ENCODE measurements at regions not wholly inside any gene's neighbourhood (a gene's known extent, or its start where the extent isn't known, plus 50 kb on each side); places are given as distances from the start of the nearest gene placed in this dataset.
A peak's percentile ranks its signal among the peaks of the same experiment; 100 is the strongest.

- dilution Hi-C loops (cut with MboI; ENCODE audit: extremely low pct_ligation_motif_present, low sequenced_read_pairs), result no loop called here
- Histone ChIP-seq H3K9ac (ENCODE audit: control insufficient read depth, extremely low read depth, insufficient read depth, low read length) (no peak overlapping the region), H4K20me1 (ENCODE audit: control insufficient read depth, extremely low read depth, insufficient read depth, low read length) (no peaks in the 10 kb centered on the region), H3K79me2 (ENCODE audit: control insufficient read depth, insufficient read depth, low read length) (no peaks in the 10 kb centered on the region), H3K27me3 (ENCODE audit: control insufficient read depth, extremely low read depth, insufficient read depth, low read length) (peaks cover 8% of the 10 kb centered on the region), H3K9me1 (ENCODE audit: control insufficient read depth, extremely low read depth, insufficient read depth, low read length) (no peaks in the 10 kb centered on the region), H3K9me3 (ENCODE audit: control insufficient read depth, low read depth, low read length) (no peaks in the 10 kb centered on the region), H3K4me3 (ENCODE audit: control insufficient read depth in 2 of 3, extremely low read depth in 1 of 3, insufficient read depth in 2 of 3, low read depth in 1 of 3, low read length in 3 of 3) (no peak overlapping the region), H3K4me1 (ENCODE audit: control insufficient read depth, extremely low read depth, insufficient read depth, low read length) (peaks cover 16% of the 10 kb centered on the region), H2AFZ (ENCODE audit: control insufficient read depth, low read length) (no peak overlapping the region), H3K4me2 (ENCODE audit: control insufficient read depth, extremely low read depth, insufficient read depth, low read depth, low read length) (peak overlapping the region; percentile 36), H3K36me3 (ENCODE audit: control insufficient read depth in 2 of 2, extremely low read depth in 1 of 2, insufficient read depth in 2 of 2, low read length in 2 of 2) (no peaks in the 10 kb centered on the region), H3K27ac (ENCODE audit: control insufficient read depth, insufficient read depth, low read length) (no peak overlapping the region)
- FAIRE-seq (no peak), DNase-seq (ENCODE audit: low read depth, low spot score) (no peak)
- no peak for TF ChIP-seq EZH2 (IDR thresholded peaks at IDR 0.05; ENCODE audit: low read length)
- TF ChIP-seq, protein P1, sequence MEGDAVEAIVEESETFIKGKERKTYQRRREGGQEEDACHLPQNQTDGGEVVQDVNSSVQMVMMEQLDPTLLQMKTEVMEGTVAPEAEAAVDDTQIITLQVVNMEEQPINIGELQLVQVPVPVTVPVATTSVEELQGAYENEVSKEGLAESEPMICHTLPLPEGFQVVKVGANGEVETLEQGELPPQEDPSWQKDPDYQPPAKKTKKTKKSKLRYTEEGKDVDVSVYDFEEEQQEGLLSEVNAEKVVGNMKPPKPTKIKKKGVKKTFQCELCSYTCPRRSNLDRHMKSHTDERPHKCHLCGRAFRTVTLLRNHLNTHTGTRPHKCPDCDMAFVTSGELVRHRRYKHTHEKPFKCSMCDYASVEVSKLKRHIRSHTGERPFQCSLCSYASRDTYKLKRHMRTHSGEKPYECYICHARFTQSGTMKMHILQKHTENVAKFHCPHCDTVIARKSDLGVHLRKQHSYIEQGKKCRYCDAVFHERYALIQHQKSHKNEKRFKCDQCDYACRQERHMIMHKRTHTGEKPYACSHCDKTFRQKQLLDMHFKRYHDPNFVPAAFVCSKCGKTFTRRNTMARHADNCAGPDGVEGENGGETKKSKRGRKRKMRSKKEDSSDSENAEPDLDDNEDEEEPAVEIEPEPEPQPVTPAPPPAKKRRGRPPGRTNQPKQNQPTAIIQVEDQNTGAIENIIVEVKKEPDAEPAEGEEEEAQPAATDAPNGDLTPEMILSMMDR (optimal IDR thresholded peaks at IDR 0.05 in 1 of 3, IDR thresholded peaks at IDR 0.05 in 1 of 3, conservative IDR thresholded peaks at IDR 0.05 in 1 of 3; ENCODE audit: extremely low read depth in 1 of 3, insufficient read depth in 2 of 3, low read length in 3 of 3), result no peak
Measured at GRCh38 chr10:118246332-118247295, 95.5 kb downstream of the FAM204A start.

GRCh38 chr10:118243907-118244306 is 98.2 kb downstream of the FAM204A start:
- peaks cover 11% of the 10 kb centered on the region for H3K27me3 ChIP-seq (ENCODE audit: control insufficient read depth, extremely low read depth, insufficient read depth, low read length)
- FAIRE-seq (no peak), DNase-seq (ENCODE audit: low read depth, low spot score) (no peak)
- no peak overlapping the region for H3K4me3 ChIP-seq (ENCODE audit: control insufficient read depth in 2 of 3, extremely low read depth in 1 of 3, insufficient read depth in 2 of 3, low read depth in 1 of 3, low read length in 3 of 3)
- H3K9me1 ChIP-seq (ENCODE audit: control insufficient read depth, extremely low read depth, insufficient read depth, low read length), result no peaks in the 10 kb centered on the region
- H3K9me3 ChIP-seq (ENCODE audit: control insufficient read depth, low read depth, low read length), result no peaks in the 10 kb centered on the region
- TF ChIP-seq EZH2 (IDR thresholded peaks at IDR 0.05; ENCODE audit: low read length), result no peak
- TF ChIP-seq, protein P1 (optimal IDR thresholded peaks at IDR 0.05 in 1 of 3, IDR thresholded peaks at IDR 0.05 in 1 of 3, conservative IDR thresholded peaks at IDR 0.05 in 1 of 3; ENCODE audit: extremely low read depth in 1 of 3, insufficient read depth in 2 of 3, low read length in 3 of 3), result no peak
- H3K9ac ChIP-seq (ENCODE audit: control insufficient read depth, extremely low read depth, insufficient read depth, low read length), result no peak overlapping the region
- no peaks in the 10 kb centered on the region for H3K79me2 ChIP-seq (ENCODE audit: control insufficient read depth, insufficient read depth, low read length)
- no peaks in the 10 kb centered on the region for H3K36me3 ChIP-seq (ENCODE audit: control insufficient read depth in 2 of 2, extremely low read depth in 1 of 2, insufficient read depth in 2 of 2, low read length in 2 of 2)
- H3K27ac ChIP-seq (ENCODE audit: control insufficient read depth, insufficient read depth, low read length), result no peak overlapping the region
- no peak overlapping the region for H3K4me2 ChIP-seq (ENCODE audit: control insufficient read depth, extremely low read depth, insufficient read depth, low read depth, low read length)
- no peak overlapping the region for H2AFZ ChIP-seq (ENCODE audit: control insufficient read depth, low read length)
- peaks cover 13% of the 10 kb centered on the region for H3K4me1 ChIP-seq (ENCODE audit: control insufficient read depth, extremely low read depth, insufficient read depth, low read length)
- dilution Hi-C loops (cut with MboI; ENCODE audit: extremely low pct_ligation_motif_present, low sequenced_read_pairs), result no loop called here
- no peaks in the 10 kb centered on the region for H4K20me1 ChIP-seq (ENCODE audit: control insufficient read depth, extremely low read depth, insufficient read depth, low read length)

All from keratinocyte (primary cell).